PFSK-1 (cell line): ENCODE measurements at regions not wholly inside any gene's neighbourhood (a gene's known extent, or its start where the extent isn't known, plus 50 kb on each side); places are given as distances from the start of the nearest gene placed in this dataset.

Experiments used
- FOXP2 ChIP-seq: optimal IDR thresholded peaks from 2 replicates; pipeline ENCODE3; 2011; ENCODE audit warnings: borderline replicate concordance, control low read depth, inconsistent platforms; ENCODE audit not compliant: insufficient read depth; ENCODE audit errors: extremely low read length, extremely low read depth
- POLR2AphosphoS5 ChIP-seq: IDR thresholded peaks from 2 replicates; pipeline ENCODE4 v1.6.1; 2012; ENCODE audit warnings: low read depth, mild to moderate bottlenecking, control low read depth, low read length, moderate library complexity
- SIN3A ChIP-seq: IDR thresholded peaks from 2 replicates; pipeline ENCODE4 v1.6.1; 2012; ENCODE audit warnings: mild to moderate bottlenecking, low read length, moderate library complexity, borderline replicate concordance; ENCODE audit not compliant: insufficient read depth
- TAF1 ChIP-seq: IDR thresholded peaks from 2 replicates; pipeline ENCODE4 v1.6.1; 2012; ENCODE audit warnings: low read length, control low read depth, borderline replicate concordance; ENCODE audit not compliant: insufficient read depth
- TF ChIP-seq, protein P1 (sequence below), 2 experiments: IDR thresholded peaks; 2 replicates each; pipeline versions ENCODE4 v1.6.1 to v1.8.0; 2011 to 2012; ENCODE audit warnings: low read depth in 2 of 2, low read length in 2 of 2, control low read depth in 1 of 2, inconsistent platforms in 1 of 2, mild to moderate bottlenecking in 1 of 2, moderate library complexity in 1 of 2; ENCODE audit not compliant: insufficient read depth in 1 of 2

- TF ChIP-seq, protein P1, sequence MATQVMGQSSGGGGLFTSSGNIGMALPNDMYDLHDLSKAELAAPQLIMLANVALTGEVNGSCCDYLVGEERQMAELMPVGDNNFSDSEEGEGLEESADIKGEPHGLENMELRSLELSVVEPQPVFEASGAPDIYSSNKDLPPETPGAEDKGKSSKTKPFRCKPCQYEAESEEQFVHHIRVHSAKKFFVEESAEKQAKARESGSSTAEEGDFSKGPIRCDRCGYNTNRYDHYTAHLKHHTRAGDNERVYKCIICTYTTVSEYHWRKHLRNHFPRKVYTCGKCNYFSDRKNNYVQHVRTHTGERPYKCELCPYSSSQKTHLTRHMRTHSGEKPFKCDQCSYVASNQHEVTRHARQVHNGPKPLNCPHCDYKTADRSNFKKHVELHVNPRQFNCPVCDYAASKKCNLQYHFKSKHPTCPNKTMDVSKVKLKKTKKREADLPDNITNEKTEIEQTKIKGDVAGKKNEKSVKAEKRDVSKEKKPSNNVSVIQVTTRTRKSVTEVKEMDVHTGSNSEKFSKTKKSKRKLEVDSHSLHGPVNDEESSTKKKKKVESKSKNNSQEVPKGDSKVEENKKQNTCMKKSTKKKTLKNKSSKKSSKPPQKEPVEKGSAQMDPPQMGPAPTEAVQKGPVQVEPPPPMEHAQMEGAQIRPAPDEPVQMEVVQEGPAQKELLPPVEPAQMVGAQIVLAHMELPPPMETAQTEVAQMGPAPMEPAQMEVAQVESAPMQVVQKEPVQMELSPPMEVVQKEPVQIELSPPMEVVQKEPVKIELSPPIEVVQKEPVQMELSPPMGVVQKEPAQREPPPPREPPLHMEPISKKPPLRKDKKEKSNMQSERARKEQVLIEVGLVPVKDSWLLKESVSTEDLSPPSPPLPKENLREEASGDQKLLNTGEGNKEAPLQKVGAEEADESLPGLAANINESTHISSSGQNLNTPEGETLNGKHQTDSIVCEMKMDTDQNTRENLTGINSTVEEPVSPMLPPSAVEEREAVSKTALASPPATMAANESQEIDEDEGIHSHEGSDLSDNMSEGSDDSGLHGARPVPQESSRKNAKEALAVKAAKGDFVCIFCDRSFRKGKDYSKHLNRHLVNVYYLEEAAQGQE (IDR thresholded peaks at IDR 0.05; ENCODE audit: insufficient read depth in 1 of 2, low read depth in 2 of 2, low read length in 2 of 2): no peak
- TF ChIP-seq SIN3A (no peak), POLR2AphosphoS5 (no peak), TAF1 (no peak), FOXP2 (no peak)
These were observed 75.2 kb upstream of the HEY2 start for GRCh38 chr6:125674230-125674629.
